Thoracic aorta (tissue), 2 donors: ENCODE measurements at regions not wholly inside any gene's neighbourhood (a gene's known extent, or its start where the extent isn't known, plus 50 kb on each side); places are given as distances from the start of the nearest gene placed in this dataset.
"Not testable (repeated sequence)": the region's sequence is repeated elsewhere in the genome, so short reads cannot be mapped to it uniquely, and the experiment has no call there.

Source experiments
- ATAC-seq: fragments of 150-250 bp; one replicate; pipeline ENCODE4 v1.8.0; 2017; ENCODE audit warnings: low read depth; ENCODE audit not compliant: insufficient number of reproducible peaks, low FRiP score
- DNase-seq: peaks from one replicate; pipeline ENCODE4 v3.0.0-alpha.2; 2020; ENCODE audit warnings: low spot score
- H3K27ac ChIP-seq, 2 donors: fragments of 200-600 bp; sonication (generic); 1 replicate in 1 of 2; 2 replicates in 1 of 2; pipeline ENCODE4 v1.5.1; 2016; ENCODE audit warnings: mild to moderate bottlenecking in 2 of 2, moderate library complexity in 2 of 2
- H3K27me3 ChIP-seq: fragments of 200-600 bp; sonication (generic); replicated peaks from 2 replicates; pipeline ENCODE4 v1.6.0; 2016; ENCODE audit warnings: mild to moderate bottlenecking; ENCODE audit not compliant: insufficient read depth
- H3K36me3 ChIP-seq: fragments of 200-600 bp; sonication (generic); one replicate; pipeline ENCODE4 v1.5.1; 2016
- H3K4me1 ChIP-seq, 2 donors: fragments of 200-600 bp; sonication (generic); 1 replicate in 1 of 2; 2 replicates in 1 of 2; pipeline versions ENCODE4 v1.5.1 to v1.6.0; 2016; ENCODE audit warnings: low read depth in 2 of 2, mild to moderate bottlenecking in 1 of 2; ENCODE audit not compliant: control insufficient read depth in 1 of 2
- H3K4me3 ChIP-seq: fragments of 200-600 bp; sonication (generic); 2 replicates; pipeline ENCODE4 v1.5.1; 2016; ENCODE audit warnings: mild to moderate bottlenecking
- H3K9me3 ChIP-seq: fragments of 200-600 bp; sonication (generic); 2 replicates; pipeline ENCODE4 v1.5.1; 2016
- TF ChIP-seq, protein P1 (sequence below): fragments of 200-600 bp; sonication (generic); IDR thresholded peaks from one replicate; pipeline ENCODE4 v1.5.1; 2019; ENCODE audit warnings: antibody characterized with exemption

DNA sequence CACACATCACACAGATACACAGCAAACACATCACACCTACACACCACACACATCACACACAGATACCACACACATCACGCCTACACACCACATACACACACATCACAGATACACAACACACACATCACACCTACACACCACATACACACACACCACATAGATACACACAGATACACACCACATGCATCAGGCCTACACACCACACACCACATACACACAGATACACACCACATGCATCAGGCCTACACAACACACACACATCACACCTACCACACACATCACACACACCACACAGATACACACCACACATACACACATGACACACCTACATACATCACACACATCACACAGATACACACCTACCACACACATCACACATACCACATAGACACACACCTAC lies 158.8 kb downstream of the NDUFA10 start:
- Histone ChIP-seq H3K27ac (no peak overlapping the region), H3K4me1 (no peaks in the 10 kb centered on the region), H3K36me3 (no peaks in the 10 kb centered on the region), H3K4me3 (no peak overlapping the region), H3K27me3 (no peaks in the 10 kb centered on the region), H3K9me3 (no peaks in the 10 kb centered on the region)
- DNase-seq (no peak), ATAC-seq (no peak)
- TF ChIP-seq, protein P1, sequence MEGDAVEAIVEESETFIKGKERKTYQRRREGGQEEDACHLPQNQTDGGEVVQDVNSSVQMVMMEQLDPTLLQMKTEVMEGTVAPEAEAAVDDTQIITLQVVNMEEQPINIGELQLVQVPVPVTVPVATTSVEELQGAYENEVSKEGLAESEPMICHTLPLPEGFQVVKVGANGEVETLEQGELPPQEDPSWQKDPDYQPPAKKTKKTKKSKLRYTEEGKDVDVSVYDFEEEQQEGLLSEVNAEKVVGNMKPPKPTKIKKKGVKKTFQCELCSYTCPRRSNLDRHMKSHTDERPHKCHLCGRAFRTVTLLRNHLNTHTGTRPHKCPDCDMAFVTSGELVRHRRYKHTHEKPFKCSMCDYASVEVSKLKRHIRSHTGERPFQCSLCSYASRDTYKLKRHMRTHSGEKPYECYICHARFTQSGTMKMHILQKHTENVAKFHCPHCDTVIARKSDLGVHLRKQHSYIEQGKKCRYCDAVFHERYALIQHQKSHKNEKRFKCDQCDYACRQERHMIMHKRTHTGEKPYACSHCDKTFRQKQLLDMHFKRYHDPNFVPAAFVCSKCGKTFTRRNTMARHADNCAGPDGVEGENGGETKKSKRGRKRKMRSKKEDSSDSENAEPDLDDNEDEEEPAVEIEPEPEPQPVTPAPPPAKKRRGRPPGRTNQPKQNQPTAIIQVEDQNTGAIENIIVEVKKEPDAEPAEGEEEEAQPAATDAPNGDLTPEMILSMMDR = no peak

DNA sequence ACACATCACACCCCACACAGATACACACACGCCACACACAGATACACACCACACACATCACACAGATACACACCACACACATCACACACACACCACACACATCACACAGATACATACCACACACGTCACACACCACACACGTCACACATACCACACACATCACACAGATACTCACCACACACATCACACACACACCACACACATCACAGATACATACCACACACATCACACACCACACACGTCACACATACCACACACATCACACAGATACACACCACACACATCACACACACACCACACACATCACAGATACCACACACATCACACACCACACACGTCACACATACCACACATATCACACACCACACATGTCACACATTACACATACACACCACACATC lies 159.3 kb downstream of the NDUFA10 start:
- not testable (repeated sequence) for ATAC-seq, DNase-seq

DNA sequence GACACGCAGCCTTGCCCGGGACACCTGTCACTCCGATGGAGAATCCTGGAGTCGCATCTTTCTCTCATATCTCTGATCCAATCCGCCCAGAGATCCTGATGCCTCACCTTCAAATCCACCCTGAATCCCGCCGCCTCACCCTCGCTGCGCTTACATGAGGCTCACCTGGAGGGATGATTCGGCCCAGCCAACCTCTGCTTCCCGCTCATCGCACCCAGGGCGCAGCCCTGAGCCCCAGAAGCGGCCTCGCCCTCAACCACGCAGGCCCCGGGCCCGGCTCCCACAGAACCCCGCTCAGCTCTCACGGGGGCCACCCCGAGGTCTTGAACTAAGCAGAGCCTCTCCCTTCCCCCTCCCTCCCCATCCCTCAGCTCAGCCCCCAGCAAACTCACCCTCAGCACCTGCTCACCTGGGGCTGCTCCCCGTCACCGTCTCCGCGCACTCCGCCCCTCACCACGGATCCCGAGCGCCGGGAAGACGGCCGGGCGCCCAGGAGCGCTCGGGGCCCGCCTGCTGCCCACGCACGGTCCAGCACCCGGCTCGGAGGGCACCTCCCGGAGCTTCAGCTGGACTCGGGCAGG lies 160.0 kb downstream of the NDUFA10 start:
- Histone ChIP-seq H3K4me3 (no peak overlapping the region), H3K36me3 (no peaks in the 10 kb centered on the region), H3K27me3 (no peaks in the 10 kb centered on the region), H3K27ac (no peak overlapping the region), H3K9me3 (no peaks in the 10 kb centered on the region), H3K4me1 (no peaks in the 10 kb centered on the region)
- no peak for DNase-seq
- TF ChIP-seq, protein P1 = no peak
- no peak for ATAC-seq

More for the DNA sequence above, 159.3 kb downstream of the NDUFA10 start:
- H3K9me3 ChIP-seq, H3K4me1 ChIP-seq, H3K4me3 ChIP-seq, H3K27ac ChIP-seq, H3K27me3 ChIP-seq, H3K36me3 ChIP-seq: not testable (repeated sequence)

DNA sequence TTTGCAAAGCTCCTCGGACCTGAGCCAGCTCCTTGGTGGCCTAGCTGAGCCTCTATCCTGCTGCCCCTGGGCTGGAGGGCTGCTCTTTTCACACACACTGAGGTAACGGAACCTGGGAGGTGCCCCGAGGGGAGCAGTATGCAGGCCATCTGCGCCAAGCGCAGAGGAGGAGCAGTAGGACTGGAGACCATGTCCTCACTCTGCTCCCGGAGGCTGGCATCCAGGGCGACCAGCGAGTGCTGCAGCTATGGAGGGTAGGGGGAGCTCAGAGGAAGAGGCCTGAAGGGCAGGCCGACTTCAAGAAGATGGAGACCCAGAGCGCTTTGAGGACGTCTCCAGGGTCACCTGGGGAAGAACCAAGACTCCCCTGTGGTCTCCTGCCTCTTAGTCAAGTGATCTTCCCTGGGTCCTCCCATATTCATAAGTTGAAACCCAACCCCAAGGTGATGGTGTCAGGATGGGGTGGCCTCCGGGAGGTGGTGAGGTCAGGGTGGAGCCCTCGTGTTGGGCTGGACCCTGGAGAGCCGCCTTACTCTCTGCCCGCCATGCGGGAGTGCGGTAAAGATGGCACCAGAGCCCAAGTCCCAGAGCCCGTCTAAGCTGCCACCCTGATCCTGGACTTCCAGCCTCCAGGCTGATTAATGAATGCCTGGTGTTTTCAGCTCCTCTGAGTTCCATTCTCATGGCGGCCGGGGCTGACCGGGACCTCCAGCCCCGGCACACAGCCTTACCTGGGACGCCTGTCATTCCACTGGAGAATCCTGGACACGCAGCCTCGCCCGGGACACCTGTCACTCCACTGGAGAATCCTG lies 160.7 kb downstream of the NDUFA10 start:
- Histone ChIP-seq H3K9me3 (no peaks in the 10 kb centered on the region), H3K27me3 (no peaks in the 10 kb centered on the region), H3K4me1 (no peaks in the 10 kb centered on the region), H3K4me3 (no peak overlapping the region), H3K27ac (no peak overlapping the region), H3K36me3 (no peaks in the 10 kb centered on the region)
- ATAC-seq (no peak), DNase-seq (no peak)
- TF ChIP-seq, protein P1 = no peak

DNA sequence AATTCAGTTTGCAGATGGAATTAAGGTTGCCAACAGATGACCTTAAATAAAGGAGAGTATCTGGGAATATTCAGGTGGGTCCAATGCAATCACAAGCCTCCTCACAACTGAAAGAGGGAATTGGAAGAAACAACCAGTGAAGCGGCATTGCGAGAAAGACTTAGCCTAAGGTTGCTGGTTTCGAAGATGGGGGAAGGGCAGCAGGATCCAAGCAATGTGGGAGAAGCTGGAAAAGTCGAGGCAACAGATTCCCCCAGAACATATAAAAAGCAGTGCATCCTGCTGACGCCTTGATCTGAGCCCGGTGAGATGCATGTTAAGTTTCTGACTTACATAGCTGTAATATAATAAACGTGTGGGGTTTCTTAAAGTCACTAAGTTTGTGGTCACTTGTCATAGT lies 162.5 kb downstream of the NDUFA10 start:
- Histone ChIP-seq H3K27me3 (no peaks in the 10 kb centered on the region), H3K4me1 (no peaks in the 10 kb centered on the region), H3K9me3 (no peaks in the 10 kb centered on the region), H3K27ac (no peak overlapping the region), H3K36me3 (no peaks in the 10 kb centered on the region), H3K4me3 (no peak overlapping the region)
- TF ChIP-seq, protein P1 = no peak
- no peak for ATAC-seq
- no peak for DNase-seq
